Neural progenitor cell (in vitro differentiated cells): ENCODE measurements at regions not wholly inside any gene's neighbourhood (a gene's known extent, or its start where the extent isn't known, plus 50 kb on each side); places are given as distances from the start of the nearest gene placed in this dataset.

Source experiments
- DNase-seq: peaks from one replicate; pipeline ENCODE4 v3.0.0-alpha.2; 2016; ENCODE audit warnings: low spot score
- H2AFZ ChIP-seq: fragments of 200-600 bp; sonication (generic); replicated peaks from 2 replicates; pipeline ENCODE4 v1.6.1; 2016; ENCODE audit warnings: antibody characterized with exemption
- H3F3A ChIP-seq: fragments of 200-600 bp; sonication (generic); 2 replicates; pipeline ENCODE4 v1.6.1; 2016; ENCODE audit warnings: antibody characterized with exemption, low read depth
- H3K27ac ChIP-seq: fragments of 200-600 bp; sonication (generic); 2 replicates; pipeline ENCODE4 v1.5.1; 2016; ENCODE audit warnings: mild to moderate bottlenecking
- H3K27me3 ChIP-seq: fragments of 200-600 bp; sonication (generic); 2 replicates; pipeline ENCODE4 v1.6.1; 2016; ENCODE audit warnings: mild to moderate bottlenecking, moderate library complexity
- H3K36me3 ChIP-seq: fragments of 200-600 bp; sonication (generic); 2 replicates; pipeline ENCODE4 v1.5.1; 2016
- H3K4me1 ChIP-seq: fragments of 200-600 bp; sonication (generic); 2 replicates; pipeline ENCODE4 v1.6.1; 2016; ENCODE audit warnings: mixed run types
- H3K4me2 ChIP-seq: fragments of 200-600 bp; sonication (generic); 2 replicates; pipeline ENCODE4 v1.6.1; 2016
- H3K4me3 ChIP-seq: fragments of 200-600 bp; sonication (generic); 2 replicates; pipeline ENCODE4 v1.5.1; 2016
- H3K79me2 ChIP-seq: fragments of 200-600 bp; sonication (generic); 2 replicates; pipeline ENCODE4 v1.6.1; 2016; ENCODE audit warnings: low read depth
- H3K9ac ChIP-seq: fragments of 200-600 bp; sonication (generic); 2 replicates; pipeline ENCODE4 v1.6.1; 2016
- H3K9me3 ChIP-seq: fragments of 200-600 bp; sonication (generic); 2 replicates; pipeline ENCODE4 v1.5.1; 2016; ENCODE audit warnings: low read depth
- H4K20me1 ChIP-seq: fragments of 200-600 bp; sonication (generic); 2 replicates; pipeline ENCODE4 v1.6.1; 2016; ENCODE audit warnings: low read depth
- H3K27ac Mint-ChIP-seq: 3 replicates; pipeline ENCODE4 v1.8.0; 2021; ENCODE audit warnings: mixed read lengths
- H3K27me3 Mint-ChIP-seq: 2 replicates; pipeline ENCODE4 v1.8.0; 2022; ENCODE audit warnings: low read depth, mild to moderate bottlenecking, inconsistent platforms, moderate library complexity, mixed read lengths; ENCODE audit not compliant: insufficient read depth
- H3K36me3 Mint-ChIP-seq: 3 replicates; pipeline ENCODE4 v1.8.0; 2021; ENCODE audit warnings: mixed read lengths
- H3K4me1 Mint-ChIP-seq: 3 replicates; pipeline ENCODE4 v1.8.0; 2021; ENCODE audit warnings: mixed read lengths
- H3K4me3 Mint-ChIP-seq: 3 replicates; pipeline ENCODE4 v1.8.0; 2021; ENCODE audit warnings: mild to moderate bottlenecking, moderate library complexity, mixed read lengths
- H3K9me3 Mint-ChIP-seq: 3 replicates; pipeline ENCODE4 v1.8.0; 2020; ENCODE audit warnings: mixed read lengths
- EZH2 ChIP-seq: fragments of 200-600 bp; sonication (generic); IDR thresholded peaks from 2 replicates; pipeline ENCODE4 v1.6.1; 2017; ENCODE audit warnings: antibody characterized with exemption, mild to moderate bottlenecking, moderate library complexity
- EZH2phosphoT487 ChIP-seq: fragments of 200-600 bp; sonication (generic); IDR thresholded peaks from 2 replicates; pipeline ENCODE4 v1.6.1; 2017; ENCODE audit warnings: antibody characterized with exemption
- TF ChIP-seq, protein P1 (sequence below): fragments of 200-600 bp; sonication (generic); IDR thresholded peaks from 2 replicates; pipeline ENCODE4 v1.5.1; 2017; ENCODE audit warnings: antibody characterized with exemption, mild to moderate bottlenecking

DNA sequence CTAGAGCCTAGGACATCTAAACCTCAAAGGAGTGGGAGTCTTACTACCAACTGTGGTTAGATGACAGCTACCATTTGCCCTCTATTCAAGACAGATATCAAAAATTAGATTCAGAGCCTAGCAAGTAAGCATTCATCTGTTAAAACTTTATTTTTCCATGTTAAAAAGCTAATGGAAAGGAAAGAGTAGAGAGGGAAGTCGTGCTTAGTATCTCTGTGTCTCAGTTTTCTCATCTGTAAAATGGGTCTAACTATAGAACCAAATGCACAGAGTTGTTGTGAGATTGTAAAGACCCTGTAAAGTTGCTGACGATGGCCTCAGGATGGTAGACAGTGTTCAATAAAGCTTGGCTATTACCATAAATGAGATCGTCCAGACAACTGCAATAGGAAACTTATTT is 428.5 kb upstream of the RUNX1 start:
- H3K4me3 ChIP-seq, result no peak overlapping the region
- no peaks in the 10 kb centered on the region for H3K27me3 ChIP-seq
- H3K9me3 Mint-ChIP-seq, result peaks cover 4% of the 10 kb centered on the region
- no peak overlapping the region for H2AFZ ChIP-seq
- H3K27me3 Mint-ChIP-seq, result peaks cover 6% of the 10 kb centered on the region
- H3K36me3 Mint-ChIP-seq, result no peaks in the 10 kb centered on the region
- no peaks in the 10 kb centered on the region for H3F3A ChIP-seq
- H3K9me3 ChIP-seq, result peaks cover 10% of the 10 kb centered on the region
- H4K20me1 ChIP-seq, result no peaks in the 10 kb centered on the region
- TF ChIP-seq EZH2phosphoT487 (no peak), EZH2 (no peak)
- TF ChIP-seq, protein P1, sequence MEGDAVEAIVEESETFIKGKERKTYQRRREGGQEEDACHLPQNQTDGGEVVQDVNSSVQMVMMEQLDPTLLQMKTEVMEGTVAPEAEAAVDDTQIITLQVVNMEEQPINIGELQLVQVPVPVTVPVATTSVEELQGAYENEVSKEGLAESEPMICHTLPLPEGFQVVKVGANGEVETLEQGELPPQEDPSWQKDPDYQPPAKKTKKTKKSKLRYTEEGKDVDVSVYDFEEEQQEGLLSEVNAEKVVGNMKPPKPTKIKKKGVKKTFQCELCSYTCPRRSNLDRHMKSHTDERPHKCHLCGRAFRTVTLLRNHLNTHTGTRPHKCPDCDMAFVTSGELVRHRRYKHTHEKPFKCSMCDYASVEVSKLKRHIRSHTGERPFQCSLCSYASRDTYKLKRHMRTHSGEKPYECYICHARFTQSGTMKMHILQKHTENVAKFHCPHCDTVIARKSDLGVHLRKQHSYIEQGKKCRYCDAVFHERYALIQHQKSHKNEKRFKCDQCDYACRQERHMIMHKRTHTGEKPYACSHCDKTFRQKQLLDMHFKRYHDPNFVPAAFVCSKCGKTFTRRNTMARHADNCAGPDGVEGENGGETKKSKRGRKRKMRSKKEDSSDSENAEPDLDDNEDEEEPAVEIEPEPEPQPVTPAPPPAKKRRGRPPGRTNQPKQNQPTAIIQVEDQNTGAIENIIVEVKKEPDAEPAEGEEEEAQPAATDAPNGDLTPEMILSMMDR, result no peak
- no peak overlapping the region for H3K9ac ChIP-seq
- no peak overlapping the region for H3K27ac Mint-ChIP-seq
- H3K4me2 ChIP-seq, result no peak overlapping the region
- H3K4me1 Mint-ChIP-seq, result no peaks in the 10 kb centered on the region
- no peak overlapping the region for H3K4me3 Mint-ChIP-seq
- DNase-seq, result no peak
- H3K4me1 ChIP-seq, result peaks cover 10% of the 10 kb centered on the region
- H3K79me2 ChIP-seq, result no peaks in the 10 kb centered on the region
- no peaks in the 10 kb centered on the region for H3K36me3 ChIP-seq
- H3K27ac ChIP-seq, result no peak overlapping the region

DNA sequence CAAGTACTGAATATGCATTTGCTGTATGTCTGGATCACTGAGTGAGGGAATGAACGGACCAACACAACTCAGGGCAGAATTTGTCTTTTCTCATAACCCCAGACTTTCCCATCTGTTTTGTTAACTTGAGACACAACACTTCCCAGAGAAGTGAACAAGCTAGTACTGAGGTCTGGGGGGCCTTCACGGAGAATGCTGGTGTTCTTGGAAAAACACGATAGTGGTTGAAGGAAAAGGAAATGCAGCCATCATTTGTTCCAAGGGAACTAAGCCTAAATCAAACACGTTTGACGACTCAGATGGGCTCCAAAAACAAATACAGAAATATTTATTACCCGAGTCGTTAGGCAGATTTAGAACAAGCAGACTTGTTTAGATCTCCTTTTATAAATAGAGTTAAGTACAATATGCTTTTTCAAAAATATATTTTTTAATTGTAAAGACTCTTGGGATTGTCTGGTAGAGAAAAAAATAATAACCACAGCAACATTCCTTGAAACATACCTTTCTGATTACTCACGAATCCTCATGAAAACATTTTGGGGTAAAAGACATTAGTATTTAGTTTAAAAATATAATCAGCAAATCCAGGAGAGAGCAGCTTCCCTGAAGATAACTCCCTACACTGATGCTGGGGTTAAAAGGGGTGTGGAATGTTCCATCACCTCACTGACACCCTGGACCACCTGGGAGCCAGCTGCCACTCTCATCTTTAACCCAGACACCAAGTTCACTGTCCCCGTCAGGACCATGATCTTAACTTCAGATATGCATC is 427.7 kb upstream of the RUNX1 start:
- Histone ChIP-seq H3F3A (no peaks in the 10 kb centered on the region), H3K4me2 (no peak overlapping the region), H3K27me3 (no peaks in the 10 kb centered on the region), H3K36me3 (no peaks in the 10 kb centered on the region), H4K20me1 (no peaks in the 10 kb centered on the region), H2AFZ (no peak overlapping the region), H3K4me3 (no peak overlapping the region), H3K9me3 (peaks cover 10% of the 10 kb centered on the region), H3K4me1 (peaks cover 10% of the 10 kb centered on the region), H3K9ac (no peak overlapping the region), H3K27ac (no peak overlapping the region), H3K79me2 (no peaks in the 10 kb centered on the region)
- H3K36me3 Mint-ChIP-seq, result no peaks in the 10 kb centered on the region
- peaks cover 6% of the 10 kb centered on the region for H3K27me3 Mint-ChIP-seq
- H3K4me3 Mint-ChIP-seq, result no peak overlapping the region
- no peaks in the 10 kb centered on the region for H3K4me1 Mint-ChIP-seq
- DNase-seq, result no peak
- peaks cover 4% of the 10 kb centered on the region for H3K9me3 Mint-ChIP-seq
- TF ChIP-seq EZH2, result no peak
- TF ChIP-seq EZH2phosphoT487, result no peak
- TF ChIP-seq, protein P1, result no peak
- H3K27ac Mint-ChIP-seq, result no peak overlapping the region

DNA sequence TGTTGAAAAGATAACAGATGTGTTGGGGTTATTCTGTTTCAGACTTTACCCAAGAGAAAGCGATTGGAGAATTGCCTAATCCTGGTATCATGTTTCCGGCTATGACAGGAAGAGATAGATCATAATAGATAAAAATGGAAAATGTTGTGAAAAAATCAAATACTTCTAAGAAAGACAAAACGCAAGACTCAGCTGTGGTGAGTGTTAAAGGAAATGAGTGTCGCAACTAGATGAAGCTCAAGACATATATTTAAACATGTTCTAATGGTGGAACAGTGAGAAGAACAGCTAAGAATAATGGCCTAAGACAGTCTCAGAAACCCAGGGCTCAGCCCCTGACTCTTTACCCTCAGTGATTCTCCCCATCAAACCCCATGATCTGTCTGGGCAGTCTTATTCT is 426.7 kb upstream of the RUNX1 start:
- Histone ChIP-seq H3K4me2 (no peak overlapping the region), H3K4me1 (peaks cover 10% of the 10 kb centered on the region), H3K9ac (no peak overlapping the region), H3K27me3 (no peaks in the 10 kb centered on the region), H3K9me3 (peaks cover 10% of the 10 kb centered on the region), H4K20me1 (no peaks in the 10 kb centered on the region), H3K4me3 (no peak overlapping the region), H3F3A (no peaks in the 10 kb centered on the region), H3K27ac (no peak overlapping the region), H3K36me3 (no peaks in the 10 kb centered on the region), H2AFZ (no peak overlapping the region), H3K79me2 (no peaks in the 10 kb centered on the region)
- no peaks in the 10 kb centered on the region for H3K36me3 Mint-ChIP-seq
- no peaks in the 10 kb centered on the region for H3K4me1 Mint-ChIP-seq
- H3K27ac Mint-ChIP-seq, result no peak overlapping the region
- no peak overlapping the region for H3K4me3 Mint-ChIP-seq
- H3K27me3 Mint-ChIP-seq, result peaks cover 6% of the 10 kb centered on the region
- DNase-seq, result no peak
- H3K9me3 Mint-ChIP-seq, result peaks cover 4% of the 10 kb centered on the region
- TF ChIP-seq EZH2phosphoT487, result no peak
- TF ChIP-seq, protein P1, result no peak
- TF ChIP-seq EZH2, result no peak
